Panc1 (cell line): ENCODE measurements at regions not wholly inside any gene's neighbourhood (a gene's known extent, or its start where the extent isn't known, plus 50 kb on each side); places are given as distances from the start of the nearest gene placed in this dataset.

Source experiments
- ATAC-seq: fragments of 200-7000 bp; cut with Tn5 transposase; 2 replicates; pipeline ENCODE4 v1.9.1; 2020; ENCODE audit warnings: mild to moderate bottlenecking, moderate library complexity
- BruUV-seq: library from RNA; stranded (reverse); fragments of 400-500 nt; replicated peaks from 2 replicates; lab custom pipeline; 2021; lab: Mats Ljungman, UMichigan
- CTCF ChIA-PET: fragments of 300-600 bp; sonication (Branson Sonifier 250); formaldehyde crosslinking; loops from one replicate; lab custom pipeline; 2022; ENCODE audit warnings: antibody characterized with exemption; lab: Charles Lee
- POLR2A ChIA-PET: fragments of 300-600 bp; sonication (Branson Sonifier 250); formaldehyde crosslinking; loops from one replicate; lab custom pipeline; 2022; ENCODE audit warnings: antibody characterized with exemption; lab: Charles Lee
- DNase-seq: peaks from one replicate; pipeline ENCODE4 v3.0.0-alpha.2; 2010; ENCODE audit warnings: low read depth, low spot score
- H3K27ac ChIP-seq: 2 replicates; pipeline ENCODE4 v1.5.1; 2011; ENCODE audit warnings: mild to moderate bottlenecking, low read length, inconsistent platforms
- H3K27me3 ChIP-seq: fragments of 200-500 bp; sonication (Bioruptor generic); 2 replicates; pipeline ENCODE4 v1.6.0; 2014; ENCODE audit warnings: low read length, inconsistent platforms; ENCODE audit not compliant: control insufficient read depth, insufficient read depth
- H3K36me3 ChIP-seq: fragments of 200-500 bp; sonication (Bioruptor generic); 2 replicates; pipeline ENCODE4 v1.5.1; 2014; ENCODE audit warnings: inconsistent platforms, mild to moderate bottlenecking, low read length, moderate library complexity; ENCODE audit not compliant: control insufficient read depth, insufficient read depth
- H3K4me1 ChIP-seq: 2 replicates; pipeline ENCODE4 v1.5.1; 2011; ENCODE audit warnings: inconsistent platforms, mild to moderate bottlenecking, low read length, moderate library complexity; ENCODE audit not compliant: control insufficient read depth, insufficient read depth
- H3K4me3 ChIP-seq, 2 experiments: 2 replicates each; pipeline ENCODE4 v1.5.1; 2011 to 2012; ENCODE audit warnings: low read depth in 2 of 2, low read length in 2 of 2, mild to moderate bottlenecking in 2 of 2, inconsistent platforms in 1 of 2, moderate library complexity in 1 of 2
- H3K9me3 ChIP-seq: fragments of 200-500 bp; sonication (Bioruptor generic); 2 replicates; pipeline ENCODE4 v1.5.1; 2014; ENCODE audit warnings: low read depth, mild to moderate bottlenecking, inconsistent platforms, low read length, moderate library complexity; ENCODE audit not compliant: control insufficient read depth, insufficient read depth
- POLR2AphosphoS5 ChIP-seq: IDR thresholded peaks from 2 replicates; pipeline ENCODE4 v1.6.1; 2012; ENCODE audit warnings: mild to moderate bottlenecking, low read depth, low read length, moderate library complexity
- SIN3A ChIP-seq: IDR thresholded peaks from 2 replicates; pipeline ENCODE4 v1.6.1; 2012; ENCODE audit warnings: low read depth, mild to moderate bottlenecking, low read length, moderate library complexity, borderline replicate concordance; ENCODE audit not compliant: insufficient read depth
- TCF7L2 ChIP-seq: IDR thresholded peaks from 2 replicates; pipeline ENCODE4 v1.6.1; 2011; ENCODE audit warnings: mild to moderate bottlenecking, low read depth, low read length, inconsistent platforms
- in situ Hi-C: cut with HindIII; loops from 2 replicates; pipeline ENCODE4 v1.10.0; 2016; ENCODE audit warnings: low sequenced_read_pairs, low pct_unique_long_range_greater_than_20kb
- intact Hi-C: fragments of 100-400 bp; cut with micrococcal nuclease; formaldehyde crosslinking; loops from one replicate; pipeline ENCODE4 v1.10.0; 2022; ENCODE audit not compliant: unreplicated experiment
- TF ChIP-seq, protein P1 (sequence below): fragments of 450-650 bp; IDR thresholded peaks from 2 replicates; pipeline ENCODE4 v1.5.1; 2017; ENCODE audit warnings: mild to moderate bottlenecking
- TF ChIP-seq, protein P2 (sequence below), 2 experiments: IDR thresholded peaks; 2 replicates each; pipeline ENCODE4 v1.6.1; 2011 to 2012; ENCODE audit warnings: low read depth in 2 of 2, control low read depth in 1 of 2, low read length in 1 of 2, mild to moderate bottlenecking in 1 of 2, moderate library complexity in 1 of 2; ENCODE audit not compliant: insufficient read depth in 1 of 2

- ATAC-seq = no peak
- in situ Hi-C loops = no loop called here
These were observed 192.7 kb upstream of the HES1 start for GRCh38 chr3:193943200-193943599.

GRCh38 chr3:193943851-193944517, 192.0 kb upstream of the HES1 start:
- H3K36me3 ChIP-seq = no peaks in the 10 kb centered on the region
- ATAC-seq = no peak
- H3K4me1 ChIP-seq = no peaks in the 10 kb centered on the region
- no peak overlapping the region for H3K4me3 ChIP-seq
- TF ChIP-seq, protein P1, sequence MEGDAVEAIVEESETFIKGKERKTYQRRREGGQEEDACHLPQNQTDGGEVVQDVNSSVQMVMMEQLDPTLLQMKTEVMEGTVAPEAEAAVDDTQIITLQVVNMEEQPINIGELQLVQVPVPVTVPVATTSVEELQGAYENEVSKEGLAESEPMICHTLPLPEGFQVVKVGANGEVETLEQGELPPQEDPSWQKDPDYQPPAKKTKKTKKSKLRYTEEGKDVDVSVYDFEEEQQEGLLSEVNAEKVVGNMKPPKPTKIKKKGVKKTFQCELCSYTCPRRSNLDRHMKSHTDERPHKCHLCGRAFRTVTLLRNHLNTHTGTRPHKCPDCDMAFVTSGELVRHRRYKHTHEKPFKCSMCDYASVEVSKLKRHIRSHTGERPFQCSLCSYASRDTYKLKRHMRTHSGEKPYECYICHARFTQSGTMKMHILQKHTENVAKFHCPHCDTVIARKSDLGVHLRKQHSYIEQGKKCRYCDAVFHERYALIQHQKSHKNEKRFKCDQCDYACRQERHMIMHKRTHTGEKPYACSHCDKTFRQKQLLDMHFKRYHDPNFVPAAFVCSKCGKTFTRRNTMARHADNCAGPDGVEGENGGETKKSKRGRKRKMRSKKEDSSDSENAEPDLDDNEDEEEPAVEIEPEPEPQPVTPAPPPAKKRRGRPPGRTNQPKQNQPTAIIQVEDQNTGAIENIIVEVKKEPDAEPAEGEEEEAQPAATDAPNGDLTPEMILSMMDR = no peak
- TF ChIP-seq SIN3A = no peak
- POLR2A ChIA-PET = no interaction called here
- H3K27ac ChIP-seq = no peak overlapping the region
- in situ Hi-C loops = no loop called here
- no peaks in the 10 kb centered on the region for H3K9me3 ChIP-seq
- no peaks in the 10 kb centered on the region for H3K27me3 ChIP-seq
- DNase-seq = no peak
- CTCF ChIA-PET = interaction anchor here (0.6 kb wide), 1 partner anchor 75 kb away, joined by 3 read pairs; no protein-coding TSS in a partner anchor
- intact Hi-C loops = no loop called here
- no TSS peak for BruUV-seq

More at GRCh38 chr3:193943200-193943599, 192.7 kb upstream of the HES1 start:
- H3K27ac ChIP-seq = no peak overlapping the region
- BruUV-seq = no TSS peak
- no peak overlapping the region for H3K4me3 ChIP-seq
- no peak for TF ChIP-seq POLR2AphosphoS5
- peak; percentile 64; the same call in 1 of the 2 replicates for TF ChIP-seq TCF7L2
- H3K36me3 ChIP-seq = no peaks in the 10 kb centered on the region
- no peak for DNase-seq
- intact Hi-C loops = no loop called here
- ChIA-PET CTCF (no interaction called here), POLR2A (no interaction called here)
- H3K9me3 ChIP-seq = no peaks in the 10 kb centered on the region
- H3K4me1 ChIP-seq = no peaks in the 10 kb centered on the region
- H3K27me3 ChIP-seq = no peaks in the 10 kb centered on the region

- Histone ChIP-seq H3K9me3 (no peaks in the 10 kb centered on the region), H3K4me1 (no peaks in the 10 kb centered on the region), H3K36me3 (no peaks in the 10 kb centered on the region), H3K27me3 (no peaks in the 10 kb centered on the region), H3K27ac (no peak overlapping the region), H3K4me3 (no peak overlapping the region)
- DNase-seq (no peak), ATAC-seq (no peak)
- ChIA-PET CTCF (no interaction called here), POLR2A (no interaction called here)
- in situ Hi-C loops = no loop called here
- intact Hi-C loops = no loop called here
- no TSS peak for BruUV-seq
- TF ChIP-seq TCF7L2 (no peak), SIN3A (no peak), POLR2AphosphoS5 (no peak)
- TF ChIP-seq, protein P2, sequence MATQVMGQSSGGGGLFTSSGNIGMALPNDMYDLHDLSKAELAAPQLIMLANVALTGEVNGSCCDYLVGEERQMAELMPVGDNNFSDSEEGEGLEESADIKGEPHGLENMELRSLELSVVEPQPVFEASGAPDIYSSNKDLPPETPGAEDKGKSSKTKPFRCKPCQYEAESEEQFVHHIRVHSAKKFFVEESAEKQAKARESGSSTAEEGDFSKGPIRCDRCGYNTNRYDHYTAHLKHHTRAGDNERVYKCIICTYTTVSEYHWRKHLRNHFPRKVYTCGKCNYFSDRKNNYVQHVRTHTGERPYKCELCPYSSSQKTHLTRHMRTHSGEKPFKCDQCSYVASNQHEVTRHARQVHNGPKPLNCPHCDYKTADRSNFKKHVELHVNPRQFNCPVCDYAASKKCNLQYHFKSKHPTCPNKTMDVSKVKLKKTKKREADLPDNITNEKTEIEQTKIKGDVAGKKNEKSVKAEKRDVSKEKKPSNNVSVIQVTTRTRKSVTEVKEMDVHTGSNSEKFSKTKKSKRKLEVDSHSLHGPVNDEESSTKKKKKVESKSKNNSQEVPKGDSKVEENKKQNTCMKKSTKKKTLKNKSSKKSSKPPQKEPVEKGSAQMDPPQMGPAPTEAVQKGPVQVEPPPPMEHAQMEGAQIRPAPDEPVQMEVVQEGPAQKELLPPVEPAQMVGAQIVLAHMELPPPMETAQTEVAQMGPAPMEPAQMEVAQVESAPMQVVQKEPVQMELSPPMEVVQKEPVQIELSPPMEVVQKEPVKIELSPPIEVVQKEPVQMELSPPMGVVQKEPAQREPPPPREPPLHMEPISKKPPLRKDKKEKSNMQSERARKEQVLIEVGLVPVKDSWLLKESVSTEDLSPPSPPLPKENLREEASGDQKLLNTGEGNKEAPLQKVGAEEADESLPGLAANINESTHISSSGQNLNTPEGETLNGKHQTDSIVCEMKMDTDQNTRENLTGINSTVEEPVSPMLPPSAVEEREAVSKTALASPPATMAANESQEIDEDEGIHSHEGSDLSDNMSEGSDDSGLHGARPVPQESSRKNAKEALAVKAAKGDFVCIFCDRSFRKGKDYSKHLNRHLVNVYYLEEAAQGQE (IDR thresholded peaks at IDR 0.05; ENCODE audit: insufficient read depth in 1 of 2, low read depth in 2 of 2, low read length in 1 of 2) = no peak
- TF ChIP-seq, protein P1 = no peak
These were observed 191.4 kb upstream of the HES1 start for GRCh38 chr3:193944518-193944884.
